H1 (cell line): ENCODE measurements at regions not wholly inside any gene's neighbourhood (a gene's known extent, or its start where the extent isn't known, plus 50 kb on each side); places are given as distances from the start of the nearest gene placed in this dataset.

ENCODE experiments used
- KDM4A ChIP-seq: IDR thresholded peaks from one replicate; pipeline ENCODE4 v1.7.1; 2012; ENCODE audit warnings: low read depth, mild to moderate bottlenecking, moderate library complexity, low read length, inconsistent platforms; ENCODE audit not compliant: severe bottlenecking
- NANOG ChIP-seq: IDR thresholded peaks from 2 replicates; pipeline ENCODE4 v1.6.1; 2011; ENCODE audit warnings: low read length, low read depth, mild to moderate bottlenecking, inconsistent platforms; ENCODE audit not compliant: insufficient read depth, poor library complexity, severe bottlenecking
- POLR2A ChIP-seq, 2 experiments: IDR thresholded peaks; 1 replicate in 1 of 2; 2 replicates in 1 of 2; pipeline ENCODE4 v1.6.1; 2011; ENCODE audit warnings: low read depth in 2 of 2, low read length in 2 of 2, mild to moderate bottlenecking in 2 of 2; ENCODE audit errors: control extremely low read depth in 1 of 2

GRCh38 chr3:59482684-59483083 lies 432.9 kb upstream of the CFAP20DC start (continued):
- TF ChIP-seq NANOG (no peak), POLR2A (IDR thresholded peaks at IDR 0.05; ENCODE audit: control extremely low read depth in 1 of 2, low read depth in 2 of 2, low read length in 2 of 2) (no peak), KDM4A (no peak)
